GM12864 (cell line): ENCODE measurements at regions not wholly inside any gene's neighbourhood (a gene's known extent, or its start where the extent isn't known, plus 50 kb on each side); places are given as distances from the start of the nearest gene placed in this dataset.

Source experiments
- DNase-seq: peaks from one replicate; pipeline ENCODE4 v3.0.0-alpha.2; 2011; ENCODE audit warnings: low read depth
- H3K4me3 ChIP-seq: 2 replicates; pipeline ENCODE4 v1.5.1; 2011; ENCODE audit warnings: mild to moderate bottlenecking, low read depth, low read length, control low read depth
- TF ChIP-seq, protein P1 (sequence below): IDR thresholded peaks from 2 replicates; pipeline ENCODE4 v1.5.1; 2011; ENCODE audit warnings: low read depth, mild to moderate bottlenecking, moderate library complexity, low read length, control low read depth, inconsistent platforms; ENCODE audit errors: missing control alignments

DNA sequence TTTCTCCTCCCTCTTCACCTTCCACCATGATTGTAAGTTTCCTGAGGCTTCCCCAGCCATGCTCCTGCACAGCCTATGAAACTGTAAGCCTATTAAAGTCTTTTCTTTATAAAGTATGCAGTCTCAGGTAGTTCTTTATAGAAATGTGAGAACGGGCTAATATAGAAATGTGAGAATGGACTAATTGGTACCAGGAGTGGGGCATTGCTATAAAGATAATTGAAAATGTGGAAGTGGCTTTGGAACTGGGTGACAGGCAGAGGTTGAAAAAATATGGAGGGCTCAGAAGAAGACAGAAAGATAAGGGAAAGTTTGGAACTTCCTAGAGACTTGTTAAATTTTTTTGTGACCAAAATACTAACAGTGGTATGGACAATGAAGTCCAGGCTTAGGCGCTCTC lies 959.3 kb downstream of the SH3BGRL start:
- no peak for DNase-seq
- no peak overlapping the region for H3K4me3 ChIP-seq
- TF ChIP-seq, protein P1, sequence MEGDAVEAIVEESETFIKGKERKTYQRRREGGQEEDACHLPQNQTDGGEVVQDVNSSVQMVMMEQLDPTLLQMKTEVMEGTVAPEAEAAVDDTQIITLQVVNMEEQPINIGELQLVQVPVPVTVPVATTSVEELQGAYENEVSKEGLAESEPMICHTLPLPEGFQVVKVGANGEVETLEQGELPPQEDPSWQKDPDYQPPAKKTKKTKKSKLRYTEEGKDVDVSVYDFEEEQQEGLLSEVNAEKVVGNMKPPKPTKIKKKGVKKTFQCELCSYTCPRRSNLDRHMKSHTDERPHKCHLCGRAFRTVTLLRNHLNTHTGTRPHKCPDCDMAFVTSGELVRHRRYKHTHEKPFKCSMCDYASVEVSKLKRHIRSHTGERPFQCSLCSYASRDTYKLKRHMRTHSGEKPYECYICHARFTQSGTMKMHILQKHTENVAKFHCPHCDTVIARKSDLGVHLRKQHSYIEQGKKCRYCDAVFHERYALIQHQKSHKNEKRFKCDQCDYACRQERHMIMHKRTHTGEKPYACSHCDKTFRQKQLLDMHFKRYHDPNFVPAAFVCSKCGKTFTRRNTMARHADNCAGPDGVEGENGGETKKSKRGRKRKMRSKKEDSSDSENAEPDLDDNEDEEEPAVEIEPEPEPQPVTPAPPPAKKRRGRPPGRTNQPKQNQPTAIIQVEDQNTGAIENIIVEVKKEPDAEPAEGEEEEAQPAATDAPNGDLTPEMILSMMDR: no peak

DNA sequence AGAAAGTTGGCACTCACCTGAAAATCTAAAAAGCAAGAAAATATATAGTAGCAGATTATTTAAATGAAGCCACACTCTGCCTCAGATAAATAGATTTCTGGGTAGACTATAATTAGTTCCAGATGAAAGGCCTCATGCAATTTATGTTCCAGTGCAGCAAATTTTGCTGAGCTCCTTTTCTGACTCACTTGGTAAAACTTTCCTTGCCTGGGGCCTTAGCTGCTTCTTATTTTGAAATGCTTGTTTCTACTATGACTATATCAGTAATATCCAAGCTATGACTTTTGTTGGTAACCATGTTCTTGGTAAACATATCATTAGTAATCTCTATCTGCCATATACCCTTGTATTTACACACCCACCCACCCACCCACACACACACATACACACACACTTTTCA lies 961.8 kb downstream of the SH3BGRL start:
- TF ChIP-seq, protein P1: no peak
- DNase-seq: no peak

DNA sequence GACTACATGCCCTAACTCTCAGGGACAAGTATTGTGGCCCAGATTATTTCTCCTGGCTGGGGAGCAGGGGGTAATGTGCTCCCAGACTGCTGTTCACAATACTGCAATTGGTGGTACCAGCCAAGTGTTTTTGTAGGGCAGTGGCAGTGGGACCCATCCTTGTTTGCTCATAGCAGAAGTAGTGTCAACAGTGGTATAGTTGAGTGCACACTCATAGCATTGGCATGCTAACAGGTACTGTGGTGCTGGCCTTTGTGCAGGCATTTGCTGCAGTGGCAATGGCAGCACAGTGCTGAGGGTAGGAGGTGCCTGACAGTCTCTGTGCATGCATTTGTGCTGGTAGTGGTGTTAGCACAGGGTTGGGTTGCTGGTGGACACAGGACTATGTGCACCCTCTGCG lies 995.0 kb downstream of the SH3BGRL start:
- TF ChIP-seq, protein P1: no peak
- no peak for DNase-seq
- no peak overlapping the region for H3K4me3 ChIP-seq

More for the DNA sequence above, 961.8 kb downstream of the SH3BGRL start:
- no peak overlapping the region for H3K4me3 ChIP-seq

DNA sequence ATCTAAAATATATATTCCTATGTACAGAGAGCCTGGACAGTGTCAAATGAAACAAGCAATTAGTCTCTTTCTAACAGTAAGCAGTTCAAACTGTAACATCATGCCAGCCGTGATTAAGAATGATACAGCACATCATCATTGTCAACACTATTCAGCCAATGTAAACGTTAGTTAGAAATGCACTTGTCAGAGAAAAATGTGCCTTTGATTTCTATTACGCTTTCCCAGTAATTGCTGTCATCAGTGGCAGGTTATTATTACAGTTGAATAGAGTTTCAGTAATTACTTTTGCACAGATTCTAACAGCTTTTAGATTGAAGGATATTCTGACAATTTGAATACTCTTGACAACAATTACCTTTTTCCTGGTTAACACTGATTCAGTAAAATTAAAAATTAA lies 1007.1 kb downstream of the SH3BGRL start:
- DNase-seq: no peak

DNA sequence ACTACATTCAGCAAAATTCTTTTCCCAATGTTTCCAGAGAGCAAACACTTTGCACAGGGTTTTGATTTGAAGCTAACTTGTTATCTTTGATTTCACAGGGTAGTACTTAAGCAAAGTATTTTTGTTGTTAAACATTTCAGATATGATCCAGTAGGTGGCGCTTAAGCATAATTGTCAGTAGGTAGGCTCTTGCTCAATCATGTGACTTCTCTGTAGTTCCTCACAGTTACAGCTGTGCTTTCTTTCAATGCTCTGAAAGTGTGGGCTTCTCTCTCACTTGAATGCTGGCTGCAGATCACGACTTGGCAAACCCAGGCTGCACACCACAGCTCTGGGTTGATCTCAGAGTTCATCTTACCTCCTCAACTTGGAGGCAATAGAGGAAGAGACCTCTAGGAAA lies 1016.5 kb downstream of the SH3BGRL start:
- no peak overlapping the region for H3K4me3 ChIP-seq
- no peak for DNase-seq
- TF ChIP-seq, protein P1: peak; percentile 29

More for the DNA sequence above, 1007.1 kb downstream of the SH3BGRL start:
- H3K4me3 ChIP-seq: no peak overlapping the region
- TF ChIP-seq, protein P1: no peak

DNA sequence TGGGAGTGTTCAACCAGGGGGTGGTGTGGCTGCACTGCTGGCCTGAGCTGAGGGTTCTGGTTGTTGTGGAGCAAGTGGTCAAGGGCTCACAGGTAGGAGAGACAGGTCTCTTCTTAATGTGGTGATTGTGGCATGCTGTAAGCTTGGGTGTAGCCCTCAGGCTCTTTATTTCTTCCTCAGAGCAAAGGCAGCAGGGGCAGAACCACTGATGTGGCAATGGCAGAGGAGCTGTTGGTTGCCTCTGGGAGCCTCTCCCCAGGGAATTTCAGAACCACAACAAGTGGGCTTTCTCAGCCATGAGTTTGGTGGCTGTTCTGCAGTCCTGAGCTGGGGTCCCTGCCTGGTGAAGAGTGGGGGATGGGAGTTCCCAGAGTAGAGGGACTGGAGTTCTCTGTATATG lies 1017.2 kb downstream of the SH3BGRL start:
- no peak overlapping the region for H3K4me3 ChIP-seq
- TF ChIP-seq, protein P1: no peak
- DNase-seq: no peak

DNA sequence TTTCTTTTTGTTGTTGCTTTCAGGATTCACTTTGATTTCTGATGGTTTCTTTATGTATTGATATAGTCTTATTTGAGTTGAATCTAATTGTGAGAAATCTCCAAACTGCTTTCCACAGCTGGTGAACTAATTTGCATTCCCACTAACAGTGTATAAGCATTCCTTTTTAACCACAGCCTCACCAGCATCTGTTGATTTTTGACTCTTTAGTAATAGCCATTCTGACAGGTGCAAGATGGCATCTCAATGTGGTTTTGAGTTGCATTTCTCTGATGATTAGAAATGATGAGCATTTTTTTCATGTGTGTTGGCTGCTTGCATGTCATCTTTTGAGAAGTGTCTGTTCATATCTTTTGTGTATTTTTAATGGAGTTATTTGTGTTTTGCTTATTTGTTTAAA lies 1023.1 kb downstream of the SH3BGRL start:
- TF ChIP-seq, protein P1: no peak
- no peak overlapping the region for H3K4me3 ChIP-seq

More for the DNA sequence above, 1023.1 kb downstream of the SH3BGRL start:
- DNase-seq: no peak
